K562 (cell line): ENCODE measurements at regions not wholly inside any gene's neighbourhood (a gene's known extent, or its start where the extent isn't known, plus 50 kb on each side); places are given as distances from the start of the nearest gene placed in this dataset.

Experiments used
- ATAC-seq: fragments of 200-7000 bp; cut with Tn5 transposase; 3 replicates; pipeline ENCODE4 v1.9.1; 2020; ENCODE audit warnings: moderate library complexity
- BruUV-seq: library from RNA; stranded (reverse); fragments of 400-500 nt; replicated peaks from 2 replicates; lab custom pipeline; 2021; lab: Mats Ljungman, UMichigan
- CTCF ChIA-PET: fragments of 300-600 bp; formaldehyde crosslinking; extraction: SDS; loops from one replicate; lab custom pipeline; 2021; ENCODE audit warnings: low intra/inter-chr PET ratio; lab: Yijun Ruan, JAX
- POLR2A ChIA-PET: fragments of 300-600, 350-650 bp; sonication (Branson Sonifier 250); formaldehyde crosslinking; extraction: SDS; loops from one replicate; lab custom pipeline; 2021; ENCODE audit warnings: antibody characterized with exemption, inconsistent platforms; lab: Yijun Ruan, JAX
- DNase-seq, 4 experiments: peaks; one replicate each; pipeline versions ENCODE4 v3.0.0 to v3.0.0-alpha.2; 2011 to 2018; ENCODE audit warnings: low spot score in 3 of 4, mixed read lengths in 3 of 4; ENCODE audit errors: extremely low read depth in 1 of 4
- FAIRE-seq: peaks from 2 replicates; lab custom pipeline; 2011; peaks lifted over from hg19 to GRCh38; lab: Jason Lieb, UNC
- H2AFZ ChIP-seq: 2 replicates; pipeline ENCODE4 v1.6.0; 2011; ENCODE audit warnings: low read depth, low read length, control low read depth, inconsistent platforms
- H3K27ac ChIP-seq: fragments of 200-600 bp; 3 replicates; pipeline ENCODE4 v1.8.0; 2011; ENCODE audit warnings: low read depth, mild to moderate bottlenecking, control low read depth, inconsistent platforms, low read length, moderate library complexity, mixed read lengths; ENCODE audit errors: extremely low read depth
- H3K27me3 ChIP-seq, 2 experiments: fragments of 300-600 bp in 1 of 2; 2 replicates in 1 of 2; 3 replicates in 1 of 2; pipeline versions ENCODE4 v1.6.0 to v1.8.0; 2011; ENCODE audit warnings: inconsistent platforms in 2 of 2, low read length in 2 of 2, mild to moderate bottlenecking in 1 of 2, mixed read lengths in 1 of 2, moderate library complexity in 1 of 2; ENCODE audit not compliant: control insufficient read depth in 2 of 2, insufficient read depth in 2 of 2
- H3K36me3 ChIP-seq: fragments of 300-600 bp; 3 replicates; pipeline ENCODE4 v1.8.0; 2011; ENCODE audit warnings: mild to moderate bottlenecking, low read length, inconsistent platforms; ENCODE audit not compliant: control insufficient read depth, insufficient read depth
- H3K4me1 ChIP-seq, 2 experiments: fragments of 200-600 bp in 1 of 2; replicated peaks in 1 of 2; 2 replicates in 1 of 2; 3 replicates in 1 of 2; pipeline versions ENCODE4 v1.5.1 to v1.8.0; 2011; ENCODE audit warnings: inconsistent platforms in 2 of 2, low read length in 2 of 2, mild to moderate bottlenecking in 1 of 2, mixed read lengths in 1 of 2, moderate library complexity in 1 of 2; ENCODE audit not compliant: control insufficient read depth in 2 of 2, insufficient read depth in 2 of 2
- H3K4me2 ChIP-seq: 2 replicates; pipeline ENCODE4 v1.6.1; 2011; ENCODE audit warnings: low read length, control low read depth, inconsistent platforms, mixed read lengths; ENCODE audit not compliant: insufficient read depth
- H3K4me3 ChIP-seq: fragments of 200-600 bp; sonication (generic), shearing (Covaris generic); 2 replicates; pipeline ENCODE4 v1.5.1; 2016; ENCODE audit warnings: control low read depth, inconsistent platforms
- H3K79me2 ChIP-seq: fragments of 200-600 bp; 3 replicates; pipeline ENCODE4 v1.8.0; 2011; ENCODE audit warnings: low read length, inconsistent platforms; ENCODE audit not compliant: control insufficient read depth, insufficient read depth
- H3K9ac ChIP-seq, 2 experiments: 2 replicates each; pipeline versions ENCODE4 v1.6.0 to v1.6.1; 2011; ENCODE audit warnings: low read depth in 2 of 2, low read length in 2 of 2, control low read depth in 1 of 2, inconsistent platforms in 1 of 2, mild to moderate bottlenecking in 1 of 2, mixed read lengths in 1 of 2; ENCODE audit not compliant: insufficient read depth in 1 of 2
- H3K9me1 ChIP-seq: one replicate; pipeline ENCODE4 v1.6.0; 2011; ENCODE audit warnings: inconsistent platforms, mild to moderate bottlenecking, low read length, moderate library complexity; ENCODE audit not compliant: control insufficient read depth, insufficient read depth
- H3K9me3 ChIP-seq: replicated peaks from 2 replicates; pipeline ENCODE4 v1.5.1; 2011; ENCODE audit warnings: low read depth, low read length, inconsistent platforms; ENCODE audit not compliant: control insufficient read depth, insufficient read depth
- H4K20me1 ChIP-seq: replicated peaks from 2 replicates; pipeline ENCODE4 v1.6.1; 2011; ENCODE audit warnings: low read length, inconsistent platforms, mixed read lengths; ENCODE audit not compliant: control insufficient read depth, insufficient read depth
- MLLT1 ChIP-seq, 2 experiments: fragments of 450-650 bp; IDR thresholded peaks; 2 replicates each; pipeline ENCODE4 v1.6.1; 2016
- NCOA4 ChIP-seq: fragments of 450-650 bp; IDR thresholded peaks from 2 replicates; pipeline ENCODE4 v1.6.1; 2018; ENCODE audit warnings: mild to moderate bottlenecking; ENCODE audit not compliant: partially characterized antibody
- NFIC ChIP-seq: fragments of 450-650 bp; IDR thresholded peaks from 2 replicates; pipeline ENCODE4 v1.6.1; 2017; ENCODE audit warnings: mild to moderate bottlenecking, inconsistent platforms
- ZNF124 ChIP-seq: sonication (generic); formaldehyde crosslinking; IDR thresholded peaks from 2 replicates; pipeline ENCODE4 v1.8.1; 2022; ENCODE audit warnings: missing genetic modification reagents
- ZNF445 ChIP-seq: fragments of 250-450 bp; sonication (Bioruptor Pico); IDR thresholded peaks from 2 replicates; pipeline ENCODE4 v1.4.0; 2020; ENCODE audit warnings: low read depth, mild to moderate bottlenecking, moderate library complexity
- WGBS: fragments of 100-300 bp; shearing (Covaris generic); methylation state at CpG from one replicate; pipeline ENCODE4 v1.1.6; 2016; ENCODE audit warnings: low coverage, mixed read lengths; ENCODE audit not compliant: insufficient coverage; ENCODE audit errors: missing lambda C conversion rate; 5-methylcytosine and 5-hydroxymethylcytosine counted together
- in situ Hi-C: fragments of 300-500 bp; cut with MboI; formaldehyde crosslinking; loops from 4 replicates; pipeline ENCODE4 v1.15.0; 2018; ENCODE audit warnings: inconsistent platforms, mixed read lengths
- intact Hi-C: fragments of 100-400 bp; cut with micrococcal nuclease; formaldehyde crosslinking; loops from 2 replicates; pipeline ENCODE4 v1.14.2; 2022

GRCh38 chr1:199762572-199762971 is 264.9 kb upstream of the NR5A2 start:
- DNase-seq (no peak), FAIRE-seq (no peak), ATAC-seq (no peak)
- no peaks in the 10 kb centered on the region for H3K9me1 ChIP-seq
- H3K27ac ChIP-seq, result no peak overlapping the region
- no peaks in the 10 kb centered on the region; the same call in 1 of the 2 replicates for H3K9me3 ChIP-seq
- H3K36me3 ChIP-seq, result no peaks in the 10 kb centered on the region
- H3K9ac ChIP-seq, result no peak overlapping the region
- no peaks in the 10 kb centered on the region for H3K79me2 ChIP-seq
- ChIA-PET POLR2A (interaction anchor here (1.1 kb wide), 1 partner anchor 12 kb away, joined by 3 read pairs; no protein-coding TSS in a partner anchor), CTCF (no interaction called here)
- H2AFZ ChIP-seq, result no peak overlapping the region
- in situ Hi-C loops (no loop called here), intact Hi-C loops (no loop called here)
- no peak overlapping the region for H3K4me2 ChIP-seq
- TF ChIP-seq NFIC (no peak), NCOA4 (no peak), ZNF445 (CRISPR knock-in tag) (no peak), MLLT1 (IDR thresholded peaks at IDR 0.05) (no peak), ZNF124 (CRISPR knock-in tag) (no peak)
- no TSS peak for BruUV-seq
- 1% methylated on average over 5 of the region's 5 CpGs for WGBS
- H3K4me1 ChIP-seq, result no peaks in the 10 kb centered on the region
- no peaks in the 10 kb centered on the region for H4K20me1 ChIP-seq
- no peak overlapping the region for H3K4me3 ChIP-seq
- no peaks in the 10 kb centered on the region for H3K27me3 ChIP-seq
